HCT116 (cell line): ENCODE measurements at regions not wholly inside any gene's neighbourhood (a gene's known extent, or its start where the extent isn't known, plus 50 kb on each side); places are given as distances from the start of the nearest gene placed in this dataset.

Experiments used
- ATAC-seq: fragments of 200-7000 bp; cut with Tn5 transposase; 2 replicates; pipeline ENCODE4 v1.9.1; 2020; ENCODE audit warnings: mild to moderate bottlenecking, moderate library complexity
- BruUV-seq: library from RNA; stranded (reverse); fragments of 400-500 nt; replicated peaks from 2 replicates; lab custom pipeline; 2021; lab: Mats Ljungman, UMichigan
- CTCF ChIA-PET: fragments of 300-600 bp; sonication (Branson Sonifier 250); formaldehyde crosslinking; loops from one replicate; lab custom pipeline; 2021; ENCODE audit warnings: antibody characterized with exemption; lab: Charles Lee
- POLR2A ChIA-PET: fragments of 300-600, 350-600 bp; sonication (Branson Sonifier 250); formaldehyde crosslinking; loops from one replicate; lab custom pipeline; 2021; ENCODE audit warnings: antibody characterized with exemption; lab: Charles Lee
- RAD21 ChIA-PET, 2 experiments: fragments of 300-600 bp; sonication (Branson Sonifier 250); formaldehyde crosslinking; loops; one replicate each; lab custom pipeline; 2023; ENCODE audit warnings: low total read pairs in 2 of 2; ENCODE audit not compliant: uncharacterized antibody in 2 of 2, unreplicated experiment in 2 of 2, low non-redundant PET in 1 of 2; lab: Charles Lee
- DNase-seq: peaks from one replicate; pipeline ENCODE4 v3.0.0-alpha.2; 2010; ENCODE audit warnings: low read depth, low spot score
- H2AFZ ChIP-seq: fragments of 200-600 bp; shearing (Covaris generic), sonication (generic); 2 replicates; pipeline ENCODE4 v1.6.1; 2017; ENCODE audit warnings: low read depth, mixed run types, mixed read lengths, antibody characterized with exemption, low read length; ENCODE audit not compliant: poor library complexity, severe bottlenecking
- H3K27ac ChIP-seq: 2 replicates; pipeline ENCODE4 v1.5.1; 2012; ENCODE audit warnings: low read depth, low read length
- H3K27me3 ChIP-seq: fragments of 200-600 bp; sonication (generic); 2 replicates; pipeline ENCODE4 v1.6.1; 2016; ENCODE audit warnings: mixed run types, low read length, mixed read lengths; ENCODE audit not compliant: insufficient read depth
- H3K36me3 ChIP-seq, 2 experiments: fragments of 200-500 bp in 1 of 2; fragments of 200-600 bp in 1 of 2; sonication (Bioruptor generic) in 1 of 2; sonication (generic) in 1 of 2; 2 replicates each; pipeline versions ENCODE4 v1.5.1 to v1.6.1; 2014 to 2016; ENCODE audit warnings: low read length in 2 of 2, inconsistent platforms in 1 of 2, mixed read lengths in 1 of 2, mixed run types in 1 of 2; ENCODE audit not compliant: insufficient read depth in 2 of 2, control insufficient read depth in 1 of 2
- H3K4me1 ChIP-seq, 2 experiments: fragments of 200-600 bp in 1 of 2; sonication (generic) in 1 of 2; 2 replicates each; pipeline versions ENCODE4 v1.5.1 to v1.6.1; 2012 to 2017; ENCODE audit warnings: low read length in 2 of 2, inconsistent platforms in 1 of 2, mild to moderate bottlenecking in 1 of 2, mixed read lengths in 1 of 2, mixed run types in 1 of 2, moderate library complexity in 1 of 2; ENCODE audit not compliant: insufficient read depth in 2 of 2, control insufficient read depth in 1 of 2
- H3K4me2 ChIP-seq: fragments of 200-600 bp; sonication (generic); 2 replicates; pipeline ENCODE4 v1.6.1; 2017; ENCODE audit warnings: mixed run types, low read length, mixed read lengths
- H3K4me3 ChIP-seq, 2 experiments: fragments of 200-600 bp in 1 of 2; sonication (generic) in 1 of 2; replicated peaks in 1 of 2; 2 replicates each; pipeline ENCODE4 v1.5.1; 2011 to 2016; ENCODE audit warnings: low read length in 2 of 2, control low read depth in 1 of 2, low read depth in 1 of 2, mild to moderate bottlenecking in 1 of 2, mixed read lengths in 1 of 2, mixed run types in 1 of 2
- H3K79me2 ChIP-seq: fragments of 200-600 bp; sonication (generic); 2 replicates; pipeline ENCODE4 v1.6.1; 2017; ENCODE audit warnings: mild to moderate bottlenecking, mixed run types, low read length, moderate library complexity, mixed read lengths; ENCODE audit not compliant: insufficient read depth
- H3K9ac ChIP-seq: fragments of 200-600 bp; sonication (generic); 2 replicates; pipeline ENCODE4 v1.6.1; 2016; ENCODE audit warnings: low read length, mixed read lengths
- H3K9me2 ChIP-seq: fragments of 200-600 bp; sonication (generic), shearing (Covaris generic); 2 replicates; pipeline ENCODE4 v1.6.1; 2017; ENCODE audit warnings: mixed run types, mild to moderate bottlenecking, moderate library complexity; ENCODE audit not compliant: insufficient read depth
- H3K9me3 ChIP-seq, 2 experiments: fragments of 200-500 bp in 1 of 2; fragments of 200-600 bp in 1 of 2; sonication (Bioruptor generic) in 1 of 2; sonication (generic) in 1 of 2; 2 replicates each; pipeline ENCODE4 v1.6.1; 2014 to 2017; ENCODE audit warnings: low read length in 2 of 2, mixed read lengths in 2 of 2, inconsistent platforms in 1 of 2, low read depth in 1 of 2, mild to moderate bottlenecking in 1 of 2, mixed run types in 1 of 2, moderate library complexity in 1 of 2; ENCODE audit not compliant: control insufficient read depth in 1 of 2, insufficient read depth in 1 of 2
- H4K20me1 ChIP-seq: fragments of 200-600 bp; sonication (generic), shearing (Covaris generic); 2 replicates; pipeline ENCODE4 v1.6.1; 2017; ENCODE audit warnings: mixed run types, mild to moderate bottlenecking, moderate library complexity; ENCODE audit not compliant: insufficient read depth
- CBX3 ChIP-seq: IDR thresholded peaks from 2 replicates; pipeline ENCODE4 v1.6.1; 2012; ENCODE audit warnings: low read depth
- CEBPB ChIP-seq: IDR thresholded peaks from 2 replicates; pipeline ENCODE4 v1.6.1; 2012; ENCODE audit warnings: low read depth
- EZH2 ChIP-seq: fragments of 200-600 bp; sonication (generic); IDR thresholded peaks from 2 replicates; pipeline ENCODE4 v1.6.1; 2017; ENCODE audit warnings: antibody characterized with exemption, mixed run types
- FOSL1 ChIP-seq: IDR thresholded peaks from 2 replicates; pipeline ENCODE4 v1.6.1; 2012; ENCODE audit warnings: low read depth
- JUND ChIP-seq: IDR thresholded peaks from 2 replicates; pipeline ENCODE4 v1.6.1; 2012
- MAX ChIP-seq: IDR thresholded peaks from 2 replicates; pipeline ENCODE4 v1.6.1; 2012
- REST ChIP-seq: IDR thresholded peaks from 2 replicates; pipeline ENCODE4 v1.6.1; 2012; ENCODE audit warnings: low read depth
- SIN3A ChIP-seq: IDR thresholded peaks from 2 replicates; pipeline ENCODE4 v1.6.1; 2012; ENCODE audit warnings: low read depth
- SRF ChIP-seq: IDR thresholded peaks from 2 replicates; pipeline ENCODE4 v1.6.1; 2012; ENCODE audit warnings: low read depth
- TCF7L2 ChIP-seq: IDR thresholded peaks from 2 replicates; pipeline ENCODE4 v1.7.0; 2011; ENCODE audit warnings: borderline replicate concordance, inconsistent platforms; ENCODE audit not compliant: insufficient read depth, insufficient read length; ENCODE audit errors: extremely low read depth
- ZNF274 ChIP-seq: fragments of 200-500 bp; sonication (Bioruptor generic); IDR thresholded peaks from 2 replicates; pipeline ENCODE4 v1.6.1; 2014; ENCODE audit warnings: mild to moderate bottlenecking, low read depth, low read length, inconsistent platforms
- intact Hi-C: fragments of 100-400 bp; cut with micrococcal nuclease; formaldehyde crosslinking; loops from 2 replicates; pipeline ENCODE4 v1.10.0; 2022

- no peak for TF ChIP-seq REST
Observed at GRCh38 chr3:181239441-181239840, 249.9 kb upstream of the DNAJC19 start (continued).

GRCh38 chr3:181230258-181230657 lies 240.7 kb upstream of the DNAJC19 start:
- BruUV-seq, result no TSS peak
- H2AFZ ChIP-seq, result no peak overlapping the region
- CTCF ChIA-PET, result no interaction called here

More at GRCh38 chr3:181230258-181230657, 240.7 kb upstream of the DNAJC19 start:
- H3K79me2 ChIP-seq, result no peaks in the 10 kb centered on the region
- H3K4me2 ChIP-seq, result no peak overlapping the region
- no peaks in the 10 kb centered on the region for H3K36me3 ChIP-seq
- no peaks in the 10 kb centered on the region for H3K9me3 ChIP-seq
- POLR2A ChIA-PET, result no interaction called here
- H3K27me3 ChIP-seq, result peaks cover 23% of the 10 kb centered on the region
- RAD21 ChIA-PET, result no interaction called here
- DNase-seq (no peak), ATAC-seq (no peak; the same call in 1 of the 2 replicates)
- H3K4me1 ChIP-seq, result no peaks in the 10 kb centered on the region
- H3K9ac ChIP-seq, result no peak overlapping the region
- no peaks in the 10 kb centered on the region for H3K9me2 ChIP-seq
- intact Hi-C loops, result no loop called here
- no peaks in the 10 kb centered on the region for H4K20me1 ChIP-seq
- no peak overlapping the region for H3K4me3 ChIP-seq
- TF ChIP-seq FOSL1 (no peak), JUND (no peak), CEBPB (no peak), EZH2 (no peak), SIN3A (no peak), REST (no peak), CBX3 (no peak), ZNF274 (no peak), SRF (no peak), MAX (no peak), TCF7L2 (no peak)
- H3K27ac ChIP-seq, result no peak overlapping the region
